Nephron progenitor cell (in vitro differentiated cells): ENCODE measurements at regions not wholly inside any gene's neighbourhood (a gene's known extent, or its start where the extent isn't known, plus 50 kb on each side); places are given as distances from the start of the nearest gene placed in this dataset.

Source experiments
- DNase-seq: peaks from one replicate; pipeline ENCODE4 v3.0.0; 2021
- H3K27ac Mint-ChIP-seq: 2 replicates; pipeline ENCODE4 v1.8.0; 2021; ENCODE audit warnings: mild to moderate bottlenecking, moderate library complexity, mixed read lengths
- H3K27me3 Mint-ChIP-seq: 2 replicates; pipeline ENCODE4 v1.8.0; 2021; ENCODE audit warnings: mild to moderate bottlenecking, low read depth, mixed read lengths; ENCODE audit not compliant: poor library complexity
- H3K36me3 Mint-ChIP-seq: 2 replicates; pipeline ENCODE4 v1.8.0; 2021; ENCODE audit warnings: low read depth, mixed read lengths
- H3K4me1 Mint-ChIP-seq: 2 replicates; pipeline ENCODE4 v1.8.0; 2021; ENCODE audit warnings: mixed read lengths
- H3K4me3 Mint-ChIP-seq: 2 replicates; pipeline ENCODE4 v1.8.0; 2021; ENCODE audit warnings: mild to moderate bottlenecking, moderate library complexity, mixed read lengths
- H3K9me3 Mint-ChIP-seq: 2 replicates; pipeline ENCODE4 v1.8.0; 2021; ENCODE audit warnings: mild to moderate bottlenecking, moderate library complexity, mixed read lengths
- TF ChIP-seq, protein P1 (sequence below): fragments of 200-600 bp; sonication (generic); IDR thresholded peaks from 2 replicates; pipeline ENCODE4 v1.5.0; 2021; ENCODE audit warnings: antibody characterized with exemption

- no peak for DNase-seq
These were observed 55.3 kb upstream of the SOX9 start for GRCh38 chr17:72065556-72065955.

GRCh38 chr17:72068643-72069042, 52.2 kb upstream of the SOX9 start:
- TF ChIP-seq, protein P1, sequence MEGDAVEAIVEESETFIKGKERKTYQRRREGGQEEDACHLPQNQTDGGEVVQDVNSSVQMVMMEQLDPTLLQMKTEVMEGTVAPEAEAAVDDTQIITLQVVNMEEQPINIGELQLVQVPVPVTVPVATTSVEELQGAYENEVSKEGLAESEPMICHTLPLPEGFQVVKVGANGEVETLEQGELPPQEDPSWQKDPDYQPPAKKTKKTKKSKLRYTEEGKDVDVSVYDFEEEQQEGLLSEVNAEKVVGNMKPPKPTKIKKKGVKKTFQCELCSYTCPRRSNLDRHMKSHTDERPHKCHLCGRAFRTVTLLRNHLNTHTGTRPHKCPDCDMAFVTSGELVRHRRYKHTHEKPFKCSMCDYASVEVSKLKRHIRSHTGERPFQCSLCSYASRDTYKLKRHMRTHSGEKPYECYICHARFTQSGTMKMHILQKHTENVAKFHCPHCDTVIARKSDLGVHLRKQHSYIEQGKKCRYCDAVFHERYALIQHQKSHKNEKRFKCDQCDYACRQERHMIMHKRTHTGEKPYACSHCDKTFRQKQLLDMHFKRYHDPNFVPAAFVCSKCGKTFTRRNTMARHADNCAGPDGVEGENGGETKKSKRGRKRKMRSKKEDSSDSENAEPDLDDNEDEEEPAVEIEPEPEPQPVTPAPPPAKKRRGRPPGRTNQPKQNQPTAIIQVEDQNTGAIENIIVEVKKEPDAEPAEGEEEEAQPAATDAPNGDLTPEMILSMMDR, result no peak
- Mint-ChIP-seq H3K9me3 (peaks cover 14% of the 10 kb centered on the region), H3K27me3 (peaks cover 4% of the 10 kb centered on the region), H3K36me3 (peaks cover 8% of the 10 kb centered on the region), H3K4me3 (no peak overlapping the region), H3K4me1 (no peaks in the 10 kb centered on the region), H3K27ac (no peak overlapping the region)
- no peak for DNase-seq

More at GRCh38 chr17:72065556-72065955, 55.3 kb upstream of the SOX9 start:
- peaks cover 8% of the 10 kb centered on the region for H3K27me3 Mint-ChIP-seq
- peaks cover 8% of the 10 kb centered on the region for H3K36me3 Mint-ChIP-seq
- H3K4me1 Mint-ChIP-seq, result no peaks in the 10 kb centered on the region
- TF ChIP-seq, protein P1, result no peak
- H3K27ac Mint-ChIP-seq, result no peak overlapping the region
- peaks cover 14% of the 10 kb centered on the region for H3K9me3 Mint-ChIP-seq
- no peak overlapping the region for H3K4me3 Mint-ChIP-seq

GRCh38 chr17:72069586-72070202, 51.1 kb upstream of the SOX9 start:
- Mint-ChIP-seq H3K27ac (no peak overlapping the region), H3K27me3 (peaks cover 7% of the 10 kb centered on the region), H3K4me1 (no peaks in the 10 kb centered on the region), H3K9me3 (peaks cover 14% of the 10 kb centered on the region), H3K36me3 (peaks cover 8% of the 10 kb centered on the region), H3K4me3 (no peak overlapping the region)
- TF ChIP-seq, protein P1, result no peak
- no peak for DNase-seq
